IPS-NIHi11 (cell line): ENCODE measurements at regions not wholly inside any gene's neighbourhood (a gene's known extent, or its start where the extent isn't known, plus 50 kb on each side); places are given as distances from the start of the nearest gene placed in this dataset.
"Not testable (repeated sequence)": the region's sequence is repeated elsewhere in the genome, so short reads cannot be mapped to it uniquely, and the experiment has no call there.

Experiments used
- DNase-seq: peaks from one replicate; pipeline ENCODE4 v3.0.0; 2012; ENCODE audit warnings: mixed read lengths, low spot score

DNA sequence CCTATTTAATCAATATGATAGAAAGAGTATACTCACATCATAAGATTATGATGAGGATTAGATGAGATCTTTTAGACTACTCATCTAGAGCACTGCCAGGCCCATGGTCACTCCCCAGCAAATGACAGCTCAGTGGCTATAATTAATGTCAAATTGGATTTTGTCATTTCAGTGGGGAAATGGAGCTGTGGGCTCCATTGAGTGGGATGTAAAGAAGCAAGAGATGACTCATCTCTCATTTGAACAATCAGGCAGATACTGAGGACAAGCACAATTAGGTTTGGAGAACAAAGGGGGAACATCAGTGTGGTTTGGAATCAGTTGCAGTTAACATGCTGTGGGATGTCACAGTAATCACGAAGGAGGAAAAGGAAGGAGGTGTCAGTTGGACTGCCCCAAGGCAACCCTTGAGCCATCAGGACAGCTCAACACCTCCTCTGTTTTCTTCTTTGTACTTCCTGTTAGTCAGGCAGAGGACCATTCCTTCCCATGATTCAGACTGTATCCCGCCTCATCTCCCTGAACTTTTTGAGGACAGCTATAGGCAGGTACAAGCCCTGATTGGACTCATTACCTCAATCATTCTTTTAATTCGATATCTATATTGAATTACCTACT, 473.7 kb upstream of the ISX start:
- DNase-seq: no peak

DNA sequence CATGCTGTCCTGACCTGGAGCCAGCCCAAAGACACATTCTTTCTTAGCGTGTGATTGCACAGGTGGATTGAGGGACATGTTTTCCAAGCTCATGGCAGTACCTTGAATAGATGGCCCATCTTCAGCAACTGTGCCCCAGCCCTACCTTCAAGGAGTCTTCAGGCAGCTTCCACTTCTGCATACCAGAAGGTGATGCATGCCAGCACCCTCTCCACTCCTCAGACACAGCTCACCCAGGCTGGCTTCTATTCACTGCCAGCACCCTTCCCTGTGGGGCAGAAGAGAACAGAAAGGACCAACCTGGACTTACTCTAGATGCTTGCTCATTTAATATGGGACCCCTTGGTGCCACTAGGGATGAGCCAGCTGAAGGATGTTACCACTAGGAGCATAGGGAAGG, 466.4 kb upstream of the ISX start:
- DNase-seq: no peak

DNA sequence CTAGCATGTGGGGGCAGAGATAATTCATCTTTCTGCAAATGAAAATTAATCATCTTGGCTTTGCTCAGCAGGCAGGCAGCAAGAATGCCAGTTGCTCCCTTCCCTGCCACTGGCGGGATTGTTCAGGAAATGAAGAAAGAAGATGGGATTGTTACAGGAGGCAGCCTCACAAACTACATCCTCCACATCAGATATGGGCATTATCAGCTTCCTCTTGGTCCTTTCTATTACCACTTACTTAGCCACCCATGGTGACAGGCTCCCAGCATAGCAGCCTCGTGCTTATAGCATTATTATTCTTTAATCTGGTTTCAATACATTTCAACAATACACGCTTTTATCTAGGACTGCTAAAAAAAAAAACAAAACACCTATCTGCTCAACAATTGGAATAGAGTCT, 461.6 kb upstream of the ISX start:
- no peak for DNase-seq

DNA sequence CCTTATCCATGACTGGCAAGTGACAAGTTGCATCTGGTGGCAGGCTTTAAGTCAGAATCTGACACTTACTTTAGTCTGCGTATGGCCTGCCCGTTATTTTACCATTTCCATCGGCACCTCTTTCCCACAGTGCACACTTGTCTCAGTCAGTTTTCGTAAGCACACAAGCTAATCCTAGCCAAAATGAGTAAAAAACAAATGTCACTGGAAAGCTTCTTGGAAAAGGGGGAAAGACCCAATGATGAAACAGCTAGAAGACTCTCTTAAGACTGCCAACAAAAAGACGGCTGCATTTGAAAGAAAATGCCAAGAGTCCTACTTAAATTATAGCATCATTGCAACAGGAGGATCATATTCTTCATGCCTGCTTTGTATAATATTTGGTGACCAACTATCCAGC, 457.9 kb upstream of the ISX start:
- no peak for DNase-seq

DNA sequence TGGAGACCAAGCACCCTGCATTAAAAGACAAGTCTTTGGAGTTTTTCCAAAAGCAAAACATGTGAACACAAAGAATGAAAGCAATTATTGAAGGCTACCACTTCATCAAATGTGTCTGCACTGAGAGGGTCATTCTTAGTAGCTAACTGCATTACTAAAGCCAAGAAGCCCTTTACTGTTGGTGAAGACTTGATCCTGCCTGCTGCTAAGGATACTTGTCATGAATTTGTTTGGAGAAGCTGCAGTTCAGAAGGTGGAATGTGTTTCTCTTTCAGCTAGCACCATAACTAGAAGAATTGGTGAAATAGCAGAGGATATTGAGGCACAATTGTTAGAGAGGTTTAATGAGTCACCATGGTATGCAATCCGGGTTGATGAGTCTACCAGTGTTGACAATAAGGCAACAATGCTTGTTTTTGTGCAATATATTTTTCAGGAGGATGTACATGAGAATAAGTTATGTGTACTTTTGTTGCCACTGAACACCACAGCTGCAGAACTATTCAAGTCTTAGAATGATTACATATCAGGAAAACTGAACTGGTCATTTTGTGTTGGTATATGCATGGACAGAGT, 457.3 kb upstream of the ISX start:
- no peak for DNase-seq

DNA sequence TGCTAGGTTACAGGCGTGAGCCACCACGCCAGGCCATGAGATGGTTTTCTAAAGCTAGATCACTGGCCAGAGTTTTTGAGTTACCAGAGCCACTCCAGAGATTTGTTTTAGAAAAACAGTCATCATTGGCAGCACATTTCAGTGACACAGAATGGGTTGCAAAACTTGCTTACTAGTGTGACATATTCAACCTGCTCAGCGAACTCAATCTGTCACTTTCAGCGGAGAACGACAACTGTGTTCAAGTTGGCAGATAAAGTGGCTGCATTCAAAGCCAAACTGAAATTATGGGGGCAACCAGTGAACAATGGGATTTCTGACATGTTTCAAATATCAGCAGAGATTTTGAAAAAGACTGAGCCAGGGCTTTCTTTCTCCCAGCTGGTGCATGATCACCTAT, 456.3 kb upstream of the ISX start:
- DNase-seq: no peak

DNA sequence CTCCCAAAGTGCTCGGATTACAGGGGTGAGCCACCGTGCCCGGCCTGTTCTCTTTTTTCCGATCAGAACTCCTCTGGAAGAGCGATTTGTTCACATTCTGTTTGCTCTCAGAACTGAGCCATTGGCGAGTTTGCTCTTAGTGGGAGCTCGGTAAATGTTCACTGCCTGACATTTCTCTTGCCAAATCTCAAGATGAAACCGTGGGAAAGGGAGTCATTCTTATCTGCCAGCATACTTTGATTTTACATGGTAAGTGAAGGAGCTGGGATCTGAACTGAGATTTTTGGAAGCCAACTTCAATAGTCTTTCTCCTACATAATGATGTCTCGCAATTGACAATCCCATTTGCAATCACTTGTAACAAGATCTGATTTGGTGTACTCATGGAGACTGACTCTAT, 445.8 kb upstream of the ISX start:
- no peak for DNase-seq

DNA sequence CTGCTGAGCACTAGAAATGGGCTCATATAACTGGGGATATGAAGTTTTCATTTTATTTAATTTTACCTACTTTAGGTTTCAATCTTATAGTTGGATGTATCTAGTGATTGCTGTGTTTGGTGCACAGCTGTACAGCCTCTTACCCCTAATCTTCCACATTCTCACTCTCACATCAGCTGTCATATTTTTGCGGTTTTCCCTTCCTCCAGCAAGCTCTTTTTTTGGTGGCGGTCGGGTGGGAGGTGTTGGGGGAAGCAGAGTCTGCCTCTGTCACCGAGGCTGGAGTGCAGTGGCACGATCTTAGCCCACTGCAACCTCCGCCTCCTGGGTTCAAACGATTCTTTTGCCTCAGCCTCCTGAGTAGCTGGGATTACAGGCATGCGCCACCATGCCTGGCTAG, 445.1 kb upstream of the ISX start:
- DNase-seq: no peak

DNA sequence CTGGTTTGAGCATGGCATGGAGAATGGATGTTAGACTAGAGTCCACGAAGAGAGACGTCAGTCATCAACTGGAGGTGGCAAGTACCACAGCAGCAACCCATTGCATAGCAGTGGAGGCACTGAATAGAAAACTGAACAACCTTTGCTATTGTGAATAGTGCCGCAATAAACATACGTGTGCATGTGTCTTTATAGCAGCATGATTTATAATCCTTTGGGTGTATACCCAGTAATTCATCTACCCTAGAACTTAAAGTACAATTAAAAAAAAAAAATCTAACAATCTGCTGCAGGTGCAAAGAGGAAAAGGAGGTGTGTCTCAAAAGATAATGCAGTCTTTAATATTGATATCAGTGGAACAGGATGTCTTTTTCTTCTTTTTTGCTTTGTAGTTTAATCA, 443.4 kb upstream of the ISX start:
- DNase-seq: no peak

DNA sequence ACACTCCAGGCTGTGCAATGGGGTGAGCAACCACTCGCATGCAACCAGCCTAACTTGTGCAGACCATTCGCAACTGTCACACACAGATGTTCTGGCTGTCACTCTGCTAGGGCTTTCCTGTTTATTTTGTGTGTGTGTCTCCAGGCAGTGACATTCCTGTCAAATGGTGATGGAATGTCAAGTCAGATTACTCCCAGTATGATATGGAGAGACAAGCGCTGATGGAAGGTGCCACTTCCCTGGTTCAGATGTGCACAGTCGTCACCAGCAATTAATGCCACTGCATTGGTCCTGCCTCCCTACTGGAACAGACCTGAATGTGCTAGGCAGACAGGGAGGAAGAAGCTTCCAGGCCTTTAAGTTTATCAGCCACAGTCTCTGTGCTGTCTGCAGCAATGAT, 442.4 kb upstream of the ISX start:
- DNase-seq: no peak

DNA sequence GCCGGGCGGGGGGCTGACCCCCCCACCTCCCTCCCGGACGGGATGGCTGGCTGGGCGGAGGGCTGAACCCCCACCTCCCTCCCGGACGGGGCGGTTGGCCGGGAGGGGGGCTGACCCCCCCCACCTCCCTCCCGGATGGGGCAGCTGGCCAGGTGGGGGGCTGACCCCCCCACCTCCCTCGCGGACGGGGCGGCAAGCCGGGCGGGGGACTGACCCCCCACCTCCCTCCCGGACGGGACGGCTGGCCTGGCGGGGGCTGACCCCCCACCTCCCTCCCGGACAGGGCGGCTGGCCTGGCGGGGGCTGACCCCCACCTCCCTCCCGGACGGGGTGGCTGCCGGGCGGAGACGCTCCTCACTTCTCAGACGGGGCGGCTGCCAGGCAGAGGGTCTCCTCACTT, 440.1 kb upstream of the ISX start:
- DNase-seq: not testable (repeated sequence)

DNA sequence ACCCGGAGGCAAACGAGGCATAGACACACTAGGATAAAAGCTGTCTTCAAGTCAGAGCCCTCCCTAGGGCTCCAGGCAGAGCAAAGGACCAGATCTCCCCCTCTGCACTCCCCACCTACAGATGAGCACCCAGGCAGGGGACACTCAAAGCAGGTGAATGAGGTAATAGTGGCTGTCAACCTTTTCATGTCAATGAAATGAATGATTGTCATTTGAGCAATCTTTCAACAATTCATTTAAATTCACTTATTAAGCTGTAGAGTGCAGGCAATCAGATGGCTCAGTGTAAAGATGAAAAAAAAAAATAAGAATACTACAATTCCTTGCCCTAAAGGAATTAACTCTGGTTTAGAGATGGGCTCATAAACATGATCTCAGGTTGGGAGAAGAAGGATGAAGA, 427.8 kb upstream of the ISX start:
- no peak for DNase-seq

DNA sequence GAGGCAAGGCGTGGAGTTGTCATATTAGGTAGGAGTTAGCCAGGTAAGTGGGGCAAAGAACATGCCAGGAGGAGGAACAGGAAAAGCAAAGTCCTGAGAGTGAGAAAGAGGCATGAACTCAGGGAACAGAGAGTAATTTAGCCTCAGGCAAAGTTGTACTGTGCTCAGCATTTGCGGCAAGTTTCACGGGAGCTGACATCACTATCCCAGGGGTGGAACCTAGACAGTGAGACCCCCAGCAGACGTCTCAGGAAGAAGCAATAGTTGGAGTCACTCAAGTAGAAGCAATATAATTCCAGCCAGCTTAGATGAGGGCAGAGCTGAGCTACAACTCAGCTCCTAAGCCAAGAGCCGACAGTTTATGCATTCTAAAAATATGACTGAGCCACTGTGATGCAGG, 426.0 kb upstream of the ISX start:
- DNase-seq: no peak

DNA sequence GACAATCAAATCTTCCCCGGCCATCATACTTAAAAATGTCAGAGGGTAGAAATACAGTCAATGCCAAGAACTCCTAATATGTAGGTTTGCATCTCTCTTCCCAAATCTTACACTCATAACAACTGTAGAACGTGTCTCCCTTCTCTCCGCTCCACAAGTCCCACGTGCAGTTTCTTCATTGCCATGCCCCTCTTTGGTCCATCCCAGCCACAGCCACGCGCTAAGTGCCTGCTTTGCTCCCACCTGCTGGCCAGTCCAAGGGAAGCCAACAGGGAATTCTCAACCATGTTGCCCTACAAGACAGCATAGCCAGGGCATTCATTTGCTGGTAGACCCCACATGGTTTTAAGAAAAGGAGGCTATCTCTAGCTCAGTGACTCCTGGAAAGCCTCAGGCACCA, 420.6 kb upstream of the ISX start:
- peak; percentile 48 for DNase-seq

DNA sequence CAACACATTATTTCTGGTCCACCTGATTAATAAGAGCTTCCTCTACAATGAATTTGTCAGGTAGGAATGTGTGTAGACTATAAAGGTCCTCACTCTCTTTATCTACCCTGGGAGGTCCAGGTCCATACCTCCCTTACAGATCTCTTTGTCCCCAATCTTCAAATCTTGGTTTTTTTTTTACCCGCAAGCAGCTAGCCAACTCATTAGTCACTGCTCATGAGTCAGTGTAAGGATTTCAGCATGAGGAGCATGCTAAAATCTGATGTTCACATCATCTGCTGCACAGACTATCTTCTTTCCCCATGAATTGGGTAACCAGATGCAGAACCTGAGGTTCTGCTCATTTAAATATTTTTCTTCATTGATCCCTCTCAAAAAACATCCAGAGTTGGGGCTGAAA, 397.0 kb upstream of the ISX start:
- no peak for DNase-seq

DNA sequence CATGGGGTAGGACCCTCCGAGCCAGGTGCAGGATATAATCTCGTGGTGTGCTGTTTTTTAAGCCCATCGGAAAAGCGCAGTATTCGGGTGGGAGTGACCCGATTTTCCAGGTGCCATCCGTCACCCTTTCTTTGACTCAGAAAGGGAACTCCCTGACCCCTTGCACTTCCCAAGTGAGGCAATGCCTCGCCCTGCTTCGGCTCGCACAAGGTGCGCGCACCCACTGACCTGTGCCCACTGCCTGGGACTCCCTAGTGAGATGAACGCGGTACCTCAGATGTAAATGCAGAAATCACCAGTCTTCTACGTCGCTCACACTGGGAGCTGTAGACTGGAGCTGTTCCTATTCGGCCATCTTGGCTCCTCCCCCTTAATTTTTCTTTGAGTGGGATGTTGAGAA, 382.9 kb upstream of the ISX start:
- DNase-seq: not testable (repeated sequence)

DNA sequence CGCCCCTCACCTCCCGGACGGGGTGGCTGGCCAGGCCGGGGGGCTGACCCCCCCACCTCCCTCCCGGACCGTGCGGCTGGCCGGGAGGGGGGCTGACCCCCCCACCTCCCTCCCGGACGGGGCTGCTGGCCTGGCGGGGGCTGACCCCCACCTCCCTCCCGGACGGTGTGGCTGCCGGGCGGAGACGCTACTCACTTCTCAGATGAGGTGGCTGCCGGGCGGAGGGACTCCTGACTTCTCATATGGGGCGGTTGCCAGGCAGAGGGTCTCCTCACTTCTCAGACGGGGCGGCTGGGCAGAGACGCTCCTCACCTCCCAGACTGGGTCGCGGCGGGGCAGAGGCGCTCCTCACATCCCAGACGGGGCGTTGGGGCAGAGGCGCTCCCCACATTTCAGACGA, 381.7 kb upstream of the ISX start:
- not testable (repeated sequence) for DNase-seq

DNA sequence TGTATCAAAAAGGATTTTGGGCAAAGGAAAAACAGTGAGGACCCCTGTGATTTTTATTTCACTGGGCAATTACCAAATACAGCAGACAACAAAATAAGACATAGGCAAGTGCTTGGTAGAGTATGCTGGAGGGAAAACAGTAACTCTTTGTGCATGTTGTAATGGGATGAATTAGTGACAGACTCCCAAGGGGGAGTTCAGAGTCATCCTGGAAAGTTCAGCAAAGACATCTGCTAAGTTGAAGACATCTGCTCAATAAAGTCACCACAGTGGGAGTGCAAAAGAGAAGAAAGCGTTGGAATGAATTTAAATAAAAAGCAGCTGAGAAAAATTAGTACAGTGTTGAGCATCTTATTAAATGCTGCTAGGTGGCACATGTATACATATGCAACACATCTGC, 378.8 kb upstream of the ISX start:
- no peak for DNase-seq

DNA sequence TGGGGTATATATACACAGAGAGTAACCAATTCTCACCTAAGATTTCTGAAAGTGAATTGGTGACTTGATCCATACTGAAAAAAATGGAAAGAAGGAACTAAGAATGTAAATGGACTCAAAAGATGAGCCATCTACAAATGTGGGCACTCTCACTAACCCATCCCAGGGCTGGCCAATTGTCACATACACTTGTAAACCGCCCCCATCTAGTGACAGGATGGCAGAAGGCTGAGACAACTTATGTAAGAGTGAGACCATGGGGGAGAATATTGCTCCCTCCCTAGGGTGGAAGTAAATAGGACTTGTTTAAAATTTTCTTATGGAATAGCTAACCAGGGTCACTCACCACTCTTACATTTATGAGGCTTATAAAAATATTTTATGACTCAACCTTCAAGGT, 377.1 kb upstream of the ISX start:
- DNase-seq: peak; percentile 24

DNA sequence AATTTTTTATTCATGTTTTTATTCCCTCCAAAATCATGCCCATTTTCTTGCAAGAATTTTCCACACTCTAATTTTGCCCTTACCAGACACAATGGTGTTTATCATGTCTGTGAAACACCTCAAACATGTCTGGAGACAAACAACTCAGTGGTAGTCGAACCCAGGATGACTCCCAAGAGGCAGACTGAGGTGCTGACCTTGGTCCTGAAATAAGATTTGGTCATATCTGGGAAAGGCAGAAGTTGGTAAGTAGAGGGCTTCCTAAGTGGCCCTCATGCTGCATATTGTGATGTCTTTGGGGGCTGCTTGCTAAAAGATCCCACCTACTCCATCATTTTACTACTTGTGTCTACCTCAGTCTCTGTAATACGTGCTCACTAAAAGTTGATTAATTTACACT, 369.4 kb upstream of the ISX start:
- peak; percentile 47 for DNase-seq

DNA sequence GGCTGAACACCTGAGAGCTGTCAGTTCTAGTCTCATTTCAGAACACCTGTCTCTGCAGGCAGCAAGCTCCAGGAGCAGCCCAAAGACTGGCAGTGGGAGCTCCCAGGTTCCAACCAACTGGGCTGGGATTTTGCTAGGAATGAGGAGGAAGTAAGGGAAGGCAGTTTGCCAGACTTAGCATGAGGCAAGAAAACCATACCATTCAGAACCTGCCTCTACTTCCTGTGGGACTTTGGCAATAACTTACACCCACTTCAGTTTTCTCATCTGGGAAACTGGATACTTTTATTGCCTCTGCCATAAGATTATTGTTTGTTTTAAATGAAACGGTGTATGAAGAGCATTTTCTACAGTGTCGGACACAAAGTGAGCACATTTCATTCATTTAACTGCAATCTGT, 363.7 kb upstream of the ISX start:
- DNase-seq: no peak

DNA sequence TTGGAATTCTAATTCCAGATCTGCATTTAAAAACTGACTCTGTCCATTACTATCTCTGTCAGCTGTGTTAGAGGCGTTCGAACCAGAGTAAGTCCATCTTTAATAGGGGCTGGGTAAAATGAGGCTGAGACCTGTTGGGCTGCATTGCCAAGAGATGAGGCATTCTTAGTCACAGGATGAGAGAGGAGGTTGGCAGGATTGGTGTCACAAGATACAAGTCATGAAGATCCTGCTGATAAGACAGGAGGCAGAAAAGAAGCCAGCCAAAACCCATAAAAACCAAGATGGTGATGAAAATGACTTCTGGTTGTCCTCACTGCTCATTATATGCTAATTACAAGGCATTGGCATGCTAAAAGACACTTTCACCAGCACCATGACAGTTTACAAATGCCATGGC, 356.3 kb upstream of the ISX start:
- DNase-seq: no peak

DNA sequence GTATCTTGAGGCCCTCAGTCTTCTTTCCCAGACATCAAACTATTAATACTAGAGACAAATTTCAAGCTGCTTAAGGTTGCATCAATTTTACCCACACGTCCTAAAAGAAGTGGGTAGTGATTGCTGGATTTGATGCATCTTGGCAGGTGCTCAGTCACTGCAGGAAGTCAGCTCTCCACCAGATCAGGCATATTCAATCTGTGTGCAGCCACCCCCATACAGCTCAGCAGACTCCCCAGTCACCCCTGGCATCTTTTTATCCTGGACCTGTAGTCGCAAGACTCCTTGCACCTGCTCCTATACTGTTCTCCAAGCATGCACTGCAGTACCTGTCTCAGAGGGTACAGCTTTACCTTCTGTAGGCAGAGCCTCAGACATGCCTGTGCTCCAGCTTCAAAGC, 343.1 kb upstream of the ISX start:
- no peak for DNase-seq

DNA sequence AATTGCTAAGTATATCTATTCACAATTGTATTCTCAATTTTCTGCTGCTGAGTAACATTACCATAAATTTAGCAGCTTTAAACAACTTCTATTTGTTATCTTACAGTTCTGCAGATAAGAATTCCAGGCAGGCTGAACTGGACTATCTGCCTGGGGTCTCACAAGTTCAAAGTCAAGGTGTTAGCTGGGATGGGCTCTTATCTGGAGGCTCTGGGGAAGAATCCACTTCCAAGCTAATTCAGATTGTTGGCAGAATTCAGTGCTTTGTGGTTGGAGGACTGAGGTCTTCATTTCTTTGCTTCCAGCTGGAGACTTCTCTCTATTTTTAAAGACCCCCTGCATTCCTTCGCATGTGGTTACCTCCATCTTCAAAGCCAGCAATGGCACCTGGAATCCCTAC, 329.9 kb upstream of the ISX start:
- no peak for DNase-seq
